GM12878 (cell line): ENCODE measurements at regions not wholly inside any gene's neighbourhood (a gene's known extent, or its start where the extent isn't known, plus 50 kb on each side); places are given as distances from the start of the nearest gene placed in this dataset.

Experiments used
- ATAC-seq: fragments of 200-7000 bp; cut with Tn5 transposase; 3 replicates; pipeline ENCODE4 v1.9.1; 2020; ENCODE audit warnings: mild to moderate bottlenecking, moderate library complexity
- BruUV-seq: library from RNA; stranded (reverse); fragments of 400-500 nt; replicated peaks from 2 replicates; lab custom pipeline; 2021; lab: Mats Ljungman, UMichigan
- CTCF ChIA-PET: fragments of 300-600 bp; sonication (Branson Sonifier 250); formaldehyde crosslinking; extraction: SDS; loops from one replicate; lab custom pipeline; 2021; ENCODE audit warnings: inconsistent platforms; lab: Yijun Ruan, JAX
- POLR2A ChIA-PET: fragments of 350-600 bp; formaldehyde crosslinking; extraction: SDS; loops from one replicate; lab custom pipeline; 2021; ENCODE audit warnings: inconsistent platforms; lab: Charles Lee
- RAD21 ChIA-PET: fragments of 300-600 bp; sonication (Branson Sonifier 250); formaldehyde crosslinking; loops from one replicate; lab custom pipeline; 2023; ENCODE audit warnings: antibody characterized with exemption; ENCODE audit not compliant: unreplicated experiment; lab: Charles Lee
- SMC1A ChIA-PET: fragments of 300-600 bp; sonication (Branson Sonifier 250); formaldehyde crosslinking; loops from one replicate; lab custom pipeline; 2023; ENCODE audit not compliant: unreplicated experiment, uncharacterized antibody; lab: Charles Lee
- DNase-seq: peaks from one replicate; pipeline ENCODE4 v3.0.0-alpha.2; 2011; ENCODE audit warnings: low read depth, low spot score
- FAIRE-seq: peaks from 3 replicates; lab custom pipeline; 2011; peaks lifted over from hg19 to GRCh38; lab: Jason Lieb, UNC
- H2AFZ ChIP-seq: 2 replicates; pipeline ENCODE4 v1.6.0; 2011; ENCODE audit warnings: low read depth, low read length, control low read depth; ENCODE audit not compliant: control insufficient read depth
- H3K27ac ChIP-seq: 2 replicates; pipeline ENCODE4 v1.5.1; 2011; ENCODE audit warnings: control low read depth; ENCODE audit not compliant: control insufficient read depth, insufficient read depth
- H3K27me3 ChIP-seq, 2 experiments: replicated peaks in 1 of 2; 2 replicates each; pipeline versions ENCODE4 v1.6.0 to v1.6.1; 2011; ENCODE audit warnings: low read length in 1 of 2; ENCODE audit not compliant: control insufficient read depth in 2 of 2, insufficient read depth in 2 of 2
- H3K36me3 ChIP-seq, 2 experiments: 2 replicates each; pipeline ENCODE4 v1.5.1; 2011; ENCODE audit warnings: low read length in 1 of 2; ENCODE audit not compliant: control insufficient read depth in 2 of 2, insufficient read depth in 2 of 2
- H3K4me1 ChIP-seq: 2 replicates; pipeline ENCODE4 v1.6.1; 2011; ENCODE audit warnings: mild to moderate bottlenecking, low read length, moderate library complexity, mixed read lengths; ENCODE audit not compliant: control insufficient read depth, insufficient read depth
- H3K4me2 ChIP-seq: 2 replicates; pipeline ENCODE4 v1.6.0; 2011; ENCODE audit warnings: control low read depth; ENCODE audit not compliant: control insufficient read depth, insufficient read depth
- H3K4me3 ChIP-seq: fragments of 200-600 bp; sonication (generic); 2 replicates; pipeline ENCODE4 v1.5.1; 2016
- H3K79me2 ChIP-seq: 2 replicates; pipeline ENCODE4 v1.6.0; 2011; ENCODE audit warnings: low read length; ENCODE audit not compliant: control insufficient read depth, insufficient read depth
- H3K9ac ChIP-seq: 2 replicates; pipeline ENCODE4 v1.8.0; 2011; ENCODE audit warnings: low read length, control low read depth, mixed read lengths; ENCODE audit not compliant: control insufficient read depth, insufficient read depth
- H3K9me3 ChIP-seq: replicated peaks from 3 replicates; pipeline ENCODE4 v1.5.1; 2011; ENCODE audit warnings: mild to moderate bottlenecking, low read length; ENCODE audit not compliant: control insufficient read depth, insufficient read depth
- H4K20me1 ChIP-seq: 2 replicates; pipeline ENCODE4 v1.6.0; 2011; ENCODE audit not compliant: control insufficient read depth, insufficient read depth
- BHLHE40 ChIP-seq, 2 experiments: fragments of 450-650 bp in 1 of 2; IDR thresholded peaks; 2 replicates each; pipeline ENCODE4 v1.6.1; 2011 to 2017; ENCODE audit warnings: low read depth in 2 of 2, borderline replicate concordance in 1 of 2, improper control_type of control experiment in 1 of 2, low read length in 1 of 2, mild to moderate bottlenecking in 1 of 2
- CREB1 ChIP-seq: IDR thresholded peaks from 2 replicates; pipeline ENCODE4 v1.6.1; 2012; ENCODE audit warnings: low read depth, mild to moderate bottlenecking, inconsistent platforms
- ETV6 ChIP-seq, 2 experiments: fragments of 450-650 bp in 1 of 2; IDR thresholded peaks in 1 of 2; conservative IDR thresholded peaks in 1 of 2; 2 replicates each; pipeline ENCODE4 v1.6.1; 2014; ENCODE audit warnings: antibody characterized with exemption in 1 of 2, borderline replicate concordance in 1 of 2, low read depth in 1 of 2, mild to moderate bottlenecking in 1 of 2, moderate library complexity in 1 of 2
- IKZF1 ChIP-seq: fragments of 450-650 bp; conservative IDR thresholded peaks from 2 replicates; pipeline ENCODE4 v1.6.1; 2017; ENCODE audit warnings: antibody characterized with exemption, mild to moderate bottlenecking
- KLF5 ChIP-seq: fragments of 450-650 bp; IDR thresholded peaks from 2 replicates; pipeline ENCODE4 v1.6.1; 2014; ENCODE audit warnings: mild to moderate bottlenecking; ENCODE audit not compliant: partially characterized antibody
- MYB ChIP-seq: fragments of 150-350 bp; IDR thresholded peaks from 2 replicates; pipeline ENCODE4 v1.6.1; 2014; ENCODE audit warnings: mild to moderate bottlenecking, low read depth, low read length, borderline replicate concordance
- NR2F1 ChIP-seq: fragments of 450-650 bp; conservative IDR thresholded peaks from 2 replicates; pipeline ENCODE4 v1.6.1; 2017; ENCODE audit warnings: mild to moderate bottlenecking
- POLR2A ChIP-seq: IDR thresholded peaks from 2 replicates; pipeline ENCODE4 v1.6.1; 2011; ENCODE audit warnings: low read depth, mild to moderate bottlenecking, low read length
- TCF12 ChIP-seq: IDR thresholded peaks from 2 replicates; pipeline ENCODE4 v1.6.1; 2011; ENCODE audit warnings: low read depth, mild to moderate bottlenecking, low read length
- ZNF207 ChIP-seq: fragments of 450-650 bp; IDR thresholded peaks from 2 replicates; pipeline ENCODE4 v1.6.1; 2014; ENCODE audit warnings: antibody characterized with exemption, mild to moderate bottlenecking, borderline replicate concordance
- WGBS: methylation state at CpG from one replicate; pipeline ENCODE4 v1.1.6; 2016; ENCODE audit warnings: low lambda C conversion rate; ENCODE audit not compliant: insufficient replicate concordance, insufficient coverage; ENCODE audit errors: missing lambda C conversion rate; 5-methylcytosine and 5-hydroxymethylcytosine counted together
- in situ Hi-C: fragments of 300-500 bp; cut with MboI; formaldehyde crosslinking; loops from 9 replicates; pipeline ENCODE4 v1.14.3; 2018; ENCODE audit warnings: mixed read lengths
- intact Hi-C: fragments of 100-400 bp; cut with micrococcal nuclease; formaldehyde crosslinking; loops from one replicate; pipeline ENCODE4 v1.14.2; 2022; ENCODE audit not compliant: unreplicated experiment
- TF ChIP-seq, protein P1 (sequence below): fragments of 450-650 bp; IDR thresholded peaks from 2 replicates; pipeline ENCODE4 v1.6.1; 2017; ENCODE audit warnings: low read depth, mild to moderate bottlenecking, moderate library complexity
- TF ChIP-seq, protein P2 (sequence below), 3 experiments: IDR thresholded peaks in 2 of 3; conservative IDR thresholded peaks in 1 of 3; 2 replicates each; pipeline ENCODE4 v1.5.1; 2011; ENCODE audit warnings: low read depth in 3 of 3, low read length in 3 of 3, mild to moderate bottlenecking in 3 of 3, control low read depth in 2 of 3, moderate library complexity in 2 of 3, inconsistent platforms in 1 of 3, mixed read lengths in 1 of 3; ENCODE audit not compliant: control insufficient read depth in 2 of 3, insufficient read depth in 1 of 3; ENCODE audit errors: extremely low read depth in 1 of 3
- TF ChIP-seq, protein P3 (sequence below): IDR thresholded peaks from 2 replicates; pipeline ENCODE4 v1.6.1; 2012; ENCODE audit warnings: low read depth, low read length, improper control_type of control experiment
- TF ChIP-seq, protein P4 (sequence below): IDR thresholded peaks from 2 replicates; pipeline ENCODE4 v1.6.1; 2012; ENCODE audit warnings: low read depth, low read length, improper control_type of control experiment

DNA sequence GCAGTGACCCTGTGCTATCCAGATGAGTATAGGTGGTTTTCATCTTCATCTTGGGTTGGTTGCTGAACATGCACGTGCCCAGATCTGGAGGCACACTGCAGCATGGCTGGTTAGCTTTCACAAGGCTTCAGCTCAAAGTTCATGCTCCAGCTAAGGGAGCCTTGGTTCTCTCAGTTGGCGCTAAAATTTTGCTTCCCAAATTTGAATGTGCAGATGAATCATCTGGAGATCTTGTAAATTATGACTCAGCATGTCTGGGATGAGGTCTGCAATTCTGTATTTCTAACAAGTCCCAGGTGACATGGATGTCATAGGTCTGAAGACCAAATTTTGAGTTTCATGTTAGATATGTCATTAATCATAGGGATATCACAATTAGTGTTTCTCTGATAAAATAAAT lies 230.8 kb downstream of the FOXA2 start (continued):
- TF ChIP-seq, protein P1, sequence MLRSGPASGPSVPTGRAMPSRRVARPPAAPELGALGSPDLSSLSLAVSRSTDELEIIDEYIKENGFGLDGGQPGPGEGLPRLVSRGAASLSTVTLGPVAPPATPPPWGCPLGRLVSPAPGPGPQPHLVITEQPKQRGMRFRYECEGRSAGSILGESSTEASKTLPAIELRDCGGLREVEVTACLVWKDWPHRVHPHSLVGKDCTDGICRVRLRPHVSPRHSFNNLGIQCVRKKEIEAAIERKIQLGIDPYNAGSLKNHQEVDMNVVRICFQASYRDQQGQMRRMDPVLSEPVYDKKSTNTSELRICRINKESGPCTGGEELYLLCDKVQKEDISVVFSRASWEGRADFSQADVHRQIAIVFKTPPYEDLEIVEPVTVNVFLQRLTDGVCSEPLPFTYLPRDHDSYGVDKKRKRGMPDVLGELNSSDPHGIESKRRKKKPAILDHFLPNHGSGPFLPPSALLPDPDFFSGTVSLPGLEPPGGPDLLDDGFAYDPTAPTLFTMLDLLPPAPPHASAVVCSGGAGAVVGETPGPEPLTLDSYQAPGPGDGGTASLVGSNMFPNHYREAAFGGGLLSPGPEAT = no peak
- TF ChIP-seq NR2F1 = no peak
- no peak for TF ChIP-seq MYB
- no peak for TF ChIP-seq IKZF1
- TF ChIP-seq ETV6 (conservative IDR thresholded peaks at IDR 0.05 in 1 of 2, IDR thresholded peaks at IDR 0.05 in 1 of 2; ENCODE audit: borderline replicate concordance in 1 of 2, low read depth in 1 of 2) = no peak
- TF ChIP-seq, protein P2, sequence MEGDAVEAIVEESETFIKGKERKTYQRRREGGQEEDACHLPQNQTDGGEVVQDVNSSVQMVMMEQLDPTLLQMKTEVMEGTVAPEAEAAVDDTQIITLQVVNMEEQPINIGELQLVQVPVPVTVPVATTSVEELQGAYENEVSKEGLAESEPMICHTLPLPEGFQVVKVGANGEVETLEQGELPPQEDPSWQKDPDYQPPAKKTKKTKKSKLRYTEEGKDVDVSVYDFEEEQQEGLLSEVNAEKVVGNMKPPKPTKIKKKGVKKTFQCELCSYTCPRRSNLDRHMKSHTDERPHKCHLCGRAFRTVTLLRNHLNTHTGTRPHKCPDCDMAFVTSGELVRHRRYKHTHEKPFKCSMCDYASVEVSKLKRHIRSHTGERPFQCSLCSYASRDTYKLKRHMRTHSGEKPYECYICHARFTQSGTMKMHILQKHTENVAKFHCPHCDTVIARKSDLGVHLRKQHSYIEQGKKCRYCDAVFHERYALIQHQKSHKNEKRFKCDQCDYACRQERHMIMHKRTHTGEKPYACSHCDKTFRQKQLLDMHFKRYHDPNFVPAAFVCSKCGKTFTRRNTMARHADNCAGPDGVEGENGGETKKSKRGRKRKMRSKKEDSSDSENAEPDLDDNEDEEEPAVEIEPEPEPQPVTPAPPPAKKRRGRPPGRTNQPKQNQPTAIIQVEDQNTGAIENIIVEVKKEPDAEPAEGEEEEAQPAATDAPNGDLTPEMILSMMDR (IDR thresholded peaks at IDR 0.05 in 2 of 3, conservative IDR thresholded peaks at IDR 0.05 in 1 of 3; ENCODE audit: control insufficient read depth in 2 of 3, extremely low read depth in 1 of 3, insufficient read depth in 1 of 3, low read depth in 3 of 3, low read length in 3 of 3) = no peak
- no peak for TF ChIP-seq CREB1

DNA sequence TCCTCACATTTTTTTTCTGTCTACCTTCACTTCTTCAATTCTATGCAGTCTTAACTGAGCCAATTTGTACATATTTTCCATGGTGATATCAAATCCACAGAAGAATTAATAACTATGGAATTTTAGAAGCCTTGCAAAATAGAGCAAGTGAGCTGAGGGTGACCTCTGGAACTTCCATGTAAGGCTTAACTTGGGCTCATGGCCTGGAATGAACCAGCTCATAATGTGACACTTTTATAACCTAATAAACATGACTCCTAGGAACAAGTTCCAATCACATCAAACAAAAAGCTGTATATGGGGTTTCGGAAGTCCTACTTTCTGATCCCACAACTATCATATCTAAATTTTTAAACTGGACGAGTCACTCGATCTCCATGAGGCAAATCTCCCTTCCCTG lies 232.4 kb downstream of the FOXA2 start:
- ATAC-seq (no peak), FAIRE-seq (no peak), DNase-seq (no peak)
- 71% methylated on average over 3 of the region's 3 CpGs for WGBS
- no peaks in the 10 kb centered on the region for H3K79me2 ChIP-seq
- no peaks in the 10 kb centered on the region; a peak in 1 of 4 replicates for H3K27me3 ChIP-seq
- no peaks in the 10 kb centered on the region for H3K9me3 ChIP-seq
- H3K36me3 ChIP-seq = no peaks in the 10 kb centered on the region
- no peaks in the 10 kb centered on the region for H4K20me1 ChIP-seq
- H3K4me1 ChIP-seq = no peaks in the 10 kb centered on the region
- ChIA-PET SMC1A (interaction anchor here (1.2 kb wide), 1 partner anchor 14 kb away, joined by 6 read pairs; no protein-coding TSS in a partner anchor), POLR2A (no interaction called here), CTCF (interaction anchor here (0.9 to 4.3 kb wide), 3 partner anchors 13 to 894 kb away, joined by 3 to 28 read pairs (median 5); no protein-coding TSS in a partner anchor), RAD21 (no interaction called here)
- intact Hi-C loops (no loop called here), in situ Hi-C loops (no loop called here)
- H3K9ac ChIP-seq = no peak overlapping the region
- no peak overlapping the region for H3K4me3 ChIP-seq
- BruUV-seq = no TSS peak
- H2AFZ ChIP-seq = no peak overlapping the region
- no peak overlapping the region for H3K4me2 ChIP-seq
- no peak overlapping the region for H3K27ac ChIP-seq
- TF ChIP-seq BHLHE40 (IDR thresholded peaks at IDR 0.05; ENCODE audit: borderline replicate concordance in 1 of 2, low read depth in 2 of 2, low read length in 1 of 2) = no peak
- TF ChIP-seq POLR2A = no peak
- TF ChIP-seq KLF5 = no peak
- TF ChIP-seq TCF12 = no peak
- TF ChIP-seq, protein P3, sequence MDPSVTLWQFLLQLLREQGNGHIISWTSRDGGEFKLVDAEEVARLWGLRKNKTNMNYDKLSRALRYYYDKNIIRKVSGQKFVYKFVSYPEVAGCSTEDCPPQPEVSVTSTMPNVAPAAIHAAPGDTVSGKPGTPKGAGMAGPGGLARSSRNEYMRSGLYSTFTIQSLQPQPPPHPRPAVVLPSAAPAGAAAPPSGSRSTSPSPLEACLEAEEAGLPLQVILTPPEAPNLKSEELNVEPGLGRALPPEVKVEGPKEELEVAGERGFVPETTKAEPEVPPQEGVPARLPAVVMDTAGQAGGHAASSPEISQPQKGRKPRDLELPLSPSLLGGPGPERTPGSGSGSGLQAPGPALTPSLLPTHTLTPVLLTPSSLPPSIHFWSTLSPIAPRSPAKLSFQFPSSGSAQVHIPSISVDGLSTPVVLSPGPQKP = no peak
- TF ChIP-seq, protein P4, sequence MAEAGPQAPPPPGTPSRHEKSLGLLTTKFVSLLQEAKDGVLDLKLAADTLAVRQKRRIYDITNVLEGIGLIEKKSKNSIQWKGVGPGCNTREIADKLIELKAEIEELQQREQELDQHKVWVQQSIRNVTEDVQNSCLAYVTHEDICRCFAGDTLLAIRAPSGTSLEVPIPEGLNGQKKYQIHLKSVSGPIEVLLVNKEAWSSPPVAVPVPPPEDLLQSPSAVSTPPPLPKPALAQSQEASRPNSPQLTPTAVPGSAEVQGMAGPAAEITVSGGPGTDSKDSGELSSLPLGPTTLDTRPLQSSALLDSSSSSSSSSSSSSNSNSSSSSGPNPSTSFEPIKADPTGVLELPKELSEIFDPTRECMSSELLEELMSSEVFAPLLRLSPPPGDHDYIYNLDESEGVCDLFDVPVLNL = no peak
- TF ChIP-seq ZNF207 = no peak
